CD4-positive, alpha-beta T cell treated with Interleukin-10 for 1 hour (primary cell): ENCODE measurements at regions not wholly inside any gene's neighbourhood (a gene's known extent, or its start where the extent isn't known, plus 50 kb on each side); places are given as distances from the start of the nearest gene placed in this dataset.

Source experiments
- DNase-seq: peaks from one replicate; pipeline ENCODE4 v3.0.0-alpha.2; 2020

- DNase-seq: no peak
Observed at GRCh38 chr7:10205696-10206095, 768.0 kb upstream of the PHF14 start.

- DNase-seq: no peak
Observed at GRCh38 chr7:10210000-10210399, 763.7 kb upstream of the PHF14 start.

- DNase-seq: no peak
Observed at GRCh38 chr7:10211016-10211415, 762.7 kb upstream of the PHF14 start.

DNA sequence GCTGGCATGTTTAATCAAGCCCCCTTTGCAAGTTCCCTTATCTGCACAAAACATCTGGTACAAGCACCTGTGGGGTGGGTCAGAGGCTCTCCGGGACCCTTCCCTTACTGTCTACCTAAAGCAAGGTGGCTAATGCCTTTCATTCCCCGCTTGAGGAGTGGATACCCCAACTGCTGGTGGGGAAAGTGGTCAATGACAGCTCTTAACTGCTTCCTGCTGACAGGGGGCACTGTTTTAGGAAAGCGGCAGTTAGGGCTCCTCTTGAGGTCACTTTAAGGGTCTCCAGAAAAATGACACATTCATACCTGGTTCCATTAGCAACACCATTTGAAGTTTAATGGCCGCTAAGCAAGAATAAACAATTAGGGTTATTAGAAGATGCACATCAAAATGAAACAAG, 761.8 kb upstream of the PHF14 start:
- no peak for DNase-seq

DNA sequence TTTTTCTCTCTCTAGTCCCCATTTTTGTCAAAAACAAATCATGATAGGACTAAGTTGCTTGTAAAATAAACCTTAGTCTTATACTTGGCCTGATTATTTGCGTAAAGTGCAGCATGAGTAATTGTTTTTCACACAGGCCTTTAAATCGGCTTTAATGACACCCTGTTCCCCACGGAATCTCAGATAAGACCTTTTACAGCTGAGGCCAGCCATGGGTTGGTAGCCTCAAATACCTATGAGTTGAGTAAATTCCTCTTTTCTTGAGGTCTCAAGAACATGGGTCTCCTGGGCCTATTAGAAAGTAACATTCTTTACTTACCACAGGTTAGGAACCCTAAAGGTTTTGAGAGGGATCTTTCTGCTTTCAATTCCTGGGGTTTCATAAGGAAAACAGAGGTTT, 761.0 kb upstream of the PHF14 start:
- no peak for DNase-seq

DNA sequence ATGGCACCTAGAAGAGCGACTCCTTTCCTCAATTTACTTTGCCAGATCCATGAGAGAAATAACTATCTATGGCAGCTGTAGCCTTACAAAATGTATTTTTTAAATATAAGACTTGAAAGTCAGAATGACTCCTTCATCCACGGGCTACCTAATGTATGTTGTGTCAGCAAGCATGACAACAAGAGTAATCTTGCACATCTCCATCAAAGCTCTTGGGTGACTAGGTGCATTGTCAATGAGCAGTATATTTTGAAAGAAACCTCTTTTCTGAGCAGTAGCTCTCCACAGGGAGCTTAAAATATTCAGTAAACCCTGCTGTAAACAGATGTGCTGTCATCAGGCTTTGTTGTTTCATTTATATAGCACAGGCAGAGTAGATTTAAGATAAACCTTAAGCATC, 757.2 kb upstream of the PHF14 start:
- no peak for DNase-seq

GRCh38 chr7:10221084-10221483, 752.6 kb upstream of the PHF14 start:
- no peak for DNase-seq

DNA sequence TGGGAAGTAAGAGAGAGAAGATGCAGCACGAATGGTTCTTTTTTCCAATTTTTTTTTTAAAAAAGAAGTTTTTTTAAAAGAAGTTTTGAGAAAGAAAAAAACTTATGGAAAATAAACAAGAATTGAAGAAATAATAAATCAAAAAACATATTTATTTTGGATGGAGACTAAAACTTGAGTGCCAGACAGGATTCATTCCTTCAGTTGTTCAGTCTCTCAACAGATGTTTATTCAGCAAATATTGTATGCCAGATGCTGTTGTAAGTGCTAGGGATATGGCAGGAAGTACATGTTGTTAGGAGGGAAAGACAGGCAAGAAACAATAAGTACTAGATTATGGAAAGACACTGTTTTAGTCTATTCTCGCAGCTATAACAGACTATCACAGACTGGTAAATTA, 750.7 kb upstream of the PHF14 start:
- no peak for DNase-seq

- no peak for DNase-seq
Observed at GRCh38 chr7:10225275-10225674, 748.4 kb upstream of the PHF14 start.

DNA sequence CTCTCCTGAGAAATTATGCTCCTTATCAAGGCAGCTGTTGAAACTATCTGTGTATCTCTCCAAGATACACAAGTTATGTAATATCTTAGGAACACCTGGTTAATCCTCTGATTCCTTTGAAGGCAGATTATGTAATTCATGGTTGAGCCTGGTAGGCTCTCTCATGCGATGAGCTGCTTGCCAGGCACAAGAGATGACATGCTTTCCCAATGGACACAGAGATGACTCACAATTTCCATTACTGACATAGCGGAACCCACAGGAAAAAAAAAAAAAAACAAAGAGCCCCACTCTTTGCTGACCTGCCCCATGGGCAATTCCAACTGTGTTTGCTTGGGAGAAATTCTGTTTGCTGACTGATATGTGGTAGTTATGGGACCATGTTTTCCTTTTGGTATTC, 736.4 kb upstream of the PHF14 start:
- DNase-seq: no peak

DNA sequence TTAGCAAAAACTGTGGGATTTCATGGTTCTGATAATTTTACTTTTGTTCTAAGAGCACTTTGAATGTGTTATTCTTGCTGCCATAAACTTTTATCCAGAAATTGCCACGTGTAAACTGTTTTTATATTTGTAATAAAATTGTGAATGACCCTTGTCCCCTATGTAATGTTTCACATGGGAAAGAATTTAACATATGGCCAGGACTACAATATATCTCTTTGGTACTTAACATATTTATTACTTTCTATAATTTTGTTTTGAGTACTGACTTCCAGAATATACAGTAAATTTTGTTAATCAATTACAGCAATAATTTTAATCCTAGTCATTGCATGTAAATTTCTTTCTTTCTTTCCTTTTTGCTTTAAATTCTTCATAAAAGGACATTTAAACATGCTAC, 735.0 kb upstream of the PHF14 start:
- DNase-seq: no peak

- no peak for DNase-seq
Observed at GRCh38 chr7:10239695-10240345, 733.9 kb upstream of the PHF14 start.

- no peak for DNase-seq
Observed at GRCh38 chr7:10245406-10245805, 728.3 kb upstream of the PHF14 start.

DNA sequence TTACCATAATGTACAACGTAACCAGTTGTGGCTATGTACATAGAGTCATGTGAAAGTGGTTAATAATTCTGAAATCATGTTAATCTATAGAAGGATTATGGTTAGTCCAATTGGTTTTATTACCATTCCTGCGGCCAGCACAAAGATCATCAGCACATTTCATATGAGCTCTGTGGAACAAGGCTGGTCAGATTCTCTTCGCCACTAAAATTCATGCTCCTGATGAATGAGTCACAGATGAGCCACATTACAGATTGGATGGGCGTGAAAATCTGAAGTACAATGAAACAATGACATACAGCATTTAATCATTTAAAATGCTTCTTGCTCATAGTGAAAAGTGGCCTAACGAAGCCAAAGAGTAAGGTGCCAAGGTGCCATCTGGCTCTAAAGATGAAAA, 716.2 kb upstream of the PHF14 start:
- no peak for DNase-seq

DNA sequence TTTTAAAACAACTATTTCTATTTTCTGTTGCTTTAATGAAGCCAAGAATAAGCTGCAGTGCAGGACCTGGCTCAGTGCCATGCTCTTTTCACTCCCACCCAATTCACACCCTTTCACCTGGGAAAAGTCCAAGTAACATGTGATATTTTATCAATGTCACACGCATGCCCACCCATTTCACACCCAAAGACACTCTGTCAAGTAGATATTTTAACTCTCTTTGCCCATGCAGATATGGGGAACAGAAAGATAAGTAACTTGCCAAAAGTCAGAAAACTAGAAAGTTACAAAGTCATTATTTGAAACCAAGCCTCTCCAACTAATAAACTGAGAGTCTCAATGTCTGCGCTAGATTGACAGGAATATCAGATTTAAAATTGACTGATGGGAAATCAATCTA, 706.7 kb upstream of the PHF14 start:
- DNase-seq: no peak

- no peak for DNase-seq
Observed at GRCh38 chr7:10268034-10268433, 705.6 kb upstream of the PHF14 start.

GRCh38 chr7:10282909-10283308, 690.8 kb upstream of the PHF14 start:
- DNase-seq: no peak

DNA sequence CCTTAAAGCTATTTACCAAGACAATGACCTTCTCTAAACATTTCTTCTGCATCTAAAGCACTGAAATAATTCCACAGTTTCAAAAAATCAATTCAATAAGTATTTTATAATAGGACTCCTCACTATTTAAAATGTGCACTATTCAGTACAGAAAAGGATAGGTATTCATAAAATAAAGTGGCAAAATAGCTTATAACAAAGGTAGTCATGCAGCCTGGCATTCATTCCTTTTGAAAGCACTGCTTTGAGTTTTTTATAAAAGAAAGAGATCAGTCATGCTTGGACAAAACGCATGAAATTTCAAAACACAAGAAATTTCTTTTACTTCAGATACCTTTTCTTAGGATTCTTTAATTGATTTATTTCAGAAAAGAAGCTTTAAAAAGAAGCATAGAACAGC, 689.7 kb upstream of the PHF14 start:
- no peak for DNase-seq

GRCh38 chr7:10299384-10299783, 674.3 kb upstream of the PHF14 start:
- DNase-seq: no peak

DNA sequence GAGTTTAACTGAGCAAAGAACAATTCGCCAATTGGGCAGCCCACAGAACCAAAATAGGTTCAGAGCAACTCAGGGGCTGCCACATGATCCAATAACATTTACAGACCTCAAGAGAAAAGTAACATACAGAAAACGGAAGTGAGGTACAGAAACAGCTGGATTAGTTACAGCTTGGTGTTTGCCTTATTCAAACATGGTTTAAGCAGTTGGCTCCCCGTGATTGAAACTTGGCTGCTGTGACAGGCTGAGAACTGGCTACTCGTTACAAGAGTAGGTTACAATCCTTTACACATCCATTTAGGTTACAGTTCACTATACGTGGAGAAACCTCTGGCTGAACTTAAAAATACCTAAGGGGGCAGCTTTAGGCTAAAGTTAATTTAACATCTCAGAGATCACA, 673.1 kb upstream of the PHF14 start:
- no peak for DNase-seq

- no peak for DNase-seq
Observed at GRCh38 chr7:10308276-10308675, 665.4 kb upstream of the PHF14 start.

GRCh38 chr7:10312942-10313341, 660.7 kb upstream of the PHF14 start:
- no peak for DNase-seq

DNA sequence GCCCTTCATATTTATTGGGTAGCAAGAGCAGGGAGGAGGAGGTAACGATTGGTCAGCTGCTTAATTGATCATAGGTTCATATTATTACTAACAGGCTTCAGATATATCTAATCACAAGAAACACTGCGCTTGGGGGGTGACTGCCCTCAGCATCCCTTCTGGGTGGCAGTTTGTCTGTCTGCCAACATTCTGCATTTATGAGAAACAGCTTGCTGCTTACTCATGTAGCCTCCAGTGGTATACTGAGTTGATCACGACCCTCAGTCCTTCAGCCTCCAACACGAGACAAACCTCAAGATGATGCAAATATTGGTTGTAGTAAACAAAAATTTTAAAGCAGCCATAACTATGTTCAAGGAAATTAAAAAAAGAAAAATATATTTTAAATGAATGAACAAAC, 657.8 kb upstream of the PHF14 start:
- no peak for DNase-seq

- no peak for DNase-seq
Observed at GRCh38 chr7:10316488-10316887, 657.2 kb upstream of the PHF14 start.

- DNase-seq: no peak
Observed at GRCh38 chr7:10325395-10325794, 648.3 kb upstream of the PHF14 start.

DNA sequence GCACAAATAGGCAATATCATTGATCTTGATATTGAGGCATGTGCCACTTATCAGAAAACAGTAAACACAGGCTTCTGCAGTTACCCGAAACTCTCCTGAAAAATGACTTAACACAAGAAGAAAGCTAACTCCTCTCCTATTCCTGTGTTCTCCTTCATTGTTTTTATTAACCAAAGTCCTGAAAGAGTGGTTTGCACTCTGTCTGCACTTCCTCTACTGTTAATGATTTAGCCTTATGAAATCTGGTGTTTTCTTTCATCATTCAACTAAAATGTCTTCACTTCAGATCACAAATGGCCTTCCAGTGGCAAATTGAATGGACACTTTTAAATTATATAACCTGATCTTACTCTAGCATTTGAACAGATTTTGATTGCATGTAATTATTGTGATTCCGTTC, 630.6 kb upstream of the PHF14 start:
- no peak for DNase-seq
